ENCODE measurements at regions not wholly inside any gene's neighbourhood (a gene's known extent, or its start where the extent isn't known, plus 50 kb on each side); places are given as distances from the start of the nearest gene placed in this dataset.

GRCh38 chrX:25343060-25343459 lies 327.3 kb upstream of the ARX start:
- WGBS, 2 donors, result 24 to 55% methylated on average over 1 of the region's 1 CpG
- Histone ChIP-seq H3K4me3 (no peak overlapping the region), H3K4me1 (no peaks in the 10 kb centered on the region), H3K9me3 (peaks cover 0 to 19% (median 0%) of the 10 kb centered on the region in 11 donors), H3K36me3 (no peaks in the 10 kb centered on the region), H3K27ac (no peak overlapping the region), H3K27me3 (no peaks in the 10 kb centered on the region)
- no peak for TF ChIP-seq CTCF (IDR thresholded peaks at IDR 0.05)
- intact Hi-C loops (cut with DNase I), result no loop called here
- DNase-seq (no peak), ATAC-seq (no peak)

GRCh38 chrX:25337841-25338240 lies 322.1 kb upstream of the ARX start:
- Histone ChIP-seq H3K27me3 (no peaks in the 10 kb centered on the region), H3K4me3 (no peak overlapping the region), H3K4me1 (no peaks in the 10 kb centered on the region), H3K36me3 (no peaks in the 10 kb centered on the region), H3K27ac (no peak overlapping the region), H3K9me3 (peaks cover 0 to 47% (median 0%) of the 10 kb centered on the region in 11 donors)
- no peak for TF ChIP-seq CTCF (IDR thresholded peaks at IDR 0.05)
- intact Hi-C loops (cut with DNase I), result no loop called here
- DNase-seq (no peak), ATAC-seq (no peak)
- 88 to 89% methylated on average over 7 of the region's 7 CpGs for WGBS, 2 donors

GRCh38 chrX:25300994-25301393 lies 285.2 kb upstream of the ARX start:
- no peaks in the 10 kb centered on the region for H3K27me3 ChIP-seq
- 81 to 82% methylated on average over 2 of the region's 2 CpGs for WGBS, 2 donors
- peaks cover 0 to 4% (median 0%) of the 10 kb centered on the region in 11 donors for H3K9me3 ChIP-seq
- no peak overlapping the region for H3K4me3 ChIP-seq
- no peaks in the 10 kb centered on the region for H3K4me1 ChIP-seq
- DNase-seq (no peak), ATAC-seq (no peak)
- intact Hi-C loops (cut with DNase I), result no loop called here
- no peak for TF ChIP-seq CTCF (IDR thresholded peaks at IDR 0.05)
- no peak overlapping the region for H3K27ac ChIP-seq
- no peaks in the 10 kb centered on the region for H3K36me3 ChIP-seq

GRCh38 chrX:25296850-25297249 lies 281.1 kb upstream of the ARX start:
- no peak for TF ChIP-seq CTCF (IDR thresholded peaks at IDR 0.05)
- ATAC-seq, result no peak

More at GRCh38 chrX:25296850-25297249, 281.1 kb upstream of the ARX start:
- H3K27me3 ChIP-seq, result peaks cover 0 to 5% (median 0%) of the 10 kb centered on the region in 7 donors
- intact Hi-C loops (cut with DNase I), result no loop called here
- H3K9me3 ChIP-seq, result no peaks in the 10 kb centered on the region
- WGBS, 2 donors, result 45 to 56% methylated on average over 1 of the region's 1 CpG
- no peak overlapping the region for H3K27ac ChIP-seq
- no peak overlapping the region for H3K4me3 ChIP-seq
- no peaks in the 10 kb centered on the region for H3K4me1 ChIP-seq
- no peaks in the 10 kb centered on the region for H3K36me3 ChIP-seq
- DNase-seq, result no peak
